Retinal pigment epithelial cell (primary cell): ENCODE measurements at regions not wholly inside any gene's neighbourhood (a gene's known extent, or its start where the extent isn't known, plus 50 kb on each side); places are given as distances from the start of the nearest gene placed in this dataset.

Experiments
- DNase-seq: peaks from one replicate; pipeline ENCODE4 v3.0.0-alpha.2; 2010; ENCODE audit warnings: low read depth
- H3K4me3 ChIP-seq: 2 replicates; pipeline ENCODE4 v1.5.1; 2011; ENCODE audit warnings: mild to moderate bottlenecking, low read length, control low read depth, moderate library complexity
- TF ChIP-seq, protein P1 (sequence below): conservative IDR thresholded peaks from 2 replicates; pipeline ENCODE4 v1.5.1; 2011; ENCODE audit warnings: low read depth, low read length, control low read depth, inconsistent platforms

- TF ChIP-seq, protein P1, sequence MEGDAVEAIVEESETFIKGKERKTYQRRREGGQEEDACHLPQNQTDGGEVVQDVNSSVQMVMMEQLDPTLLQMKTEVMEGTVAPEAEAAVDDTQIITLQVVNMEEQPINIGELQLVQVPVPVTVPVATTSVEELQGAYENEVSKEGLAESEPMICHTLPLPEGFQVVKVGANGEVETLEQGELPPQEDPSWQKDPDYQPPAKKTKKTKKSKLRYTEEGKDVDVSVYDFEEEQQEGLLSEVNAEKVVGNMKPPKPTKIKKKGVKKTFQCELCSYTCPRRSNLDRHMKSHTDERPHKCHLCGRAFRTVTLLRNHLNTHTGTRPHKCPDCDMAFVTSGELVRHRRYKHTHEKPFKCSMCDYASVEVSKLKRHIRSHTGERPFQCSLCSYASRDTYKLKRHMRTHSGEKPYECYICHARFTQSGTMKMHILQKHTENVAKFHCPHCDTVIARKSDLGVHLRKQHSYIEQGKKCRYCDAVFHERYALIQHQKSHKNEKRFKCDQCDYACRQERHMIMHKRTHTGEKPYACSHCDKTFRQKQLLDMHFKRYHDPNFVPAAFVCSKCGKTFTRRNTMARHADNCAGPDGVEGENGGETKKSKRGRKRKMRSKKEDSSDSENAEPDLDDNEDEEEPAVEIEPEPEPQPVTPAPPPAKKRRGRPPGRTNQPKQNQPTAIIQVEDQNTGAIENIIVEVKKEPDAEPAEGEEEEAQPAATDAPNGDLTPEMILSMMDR, result no peak
- DNase-seq, result no peak
- no peak overlapping the region for H3K4me3 ChIP-seq
Observed at GRCh38 chr5:38648703-38649291, 92.4 kb upstream of the LIFR start.

DNA sequence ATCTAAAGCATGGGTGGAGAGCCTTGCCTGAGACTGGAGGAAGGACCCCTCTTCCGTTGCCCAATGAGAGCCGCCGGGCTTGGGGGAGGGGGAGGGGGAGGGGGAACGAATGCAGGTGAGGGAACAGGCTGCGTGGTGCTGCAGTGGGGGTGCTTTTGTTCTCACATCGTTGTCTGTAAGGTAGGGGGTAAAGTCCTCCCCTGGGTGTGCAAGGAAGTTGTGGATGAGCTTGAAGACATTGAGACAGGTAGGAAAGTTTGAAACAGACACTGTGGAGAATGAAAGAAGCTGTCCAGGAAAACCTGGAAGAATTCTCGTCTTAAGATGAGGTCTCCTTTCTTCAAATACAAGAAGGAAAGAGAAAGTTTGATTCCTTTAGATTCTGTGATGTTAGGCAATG lies 94.1 kb upstream of the LIFR start:
- DNase-seq, result no peak
- H3K4me3 ChIP-seq, result no peak overlapping the region
- TF ChIP-seq, protein P1, result no peak

DNA sequence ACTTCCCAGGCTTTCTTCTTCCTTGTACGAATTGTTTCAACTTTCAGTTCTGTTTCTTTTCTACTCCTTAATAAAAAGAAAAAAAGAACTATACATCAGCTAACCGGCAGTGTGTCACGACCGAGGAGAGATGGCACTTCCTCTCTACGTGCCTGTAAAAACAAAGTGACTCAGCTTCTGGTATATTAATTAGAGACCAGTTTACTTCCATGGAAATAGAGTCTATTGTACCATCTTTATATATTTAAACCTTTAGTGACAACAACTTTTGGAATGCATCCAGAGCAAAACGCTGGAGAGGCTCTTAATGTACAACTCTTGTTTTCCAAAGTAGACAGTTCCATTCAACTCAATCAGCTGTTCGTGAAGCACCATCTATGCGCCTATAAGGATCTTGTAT lies 94.5 kb upstream of the LIFR start:
- DNase-seq, result no peak
- H3K4me3 ChIP-seq, result no peak overlapping the region
- TF ChIP-seq, protein P1, result no peak

DNA sequence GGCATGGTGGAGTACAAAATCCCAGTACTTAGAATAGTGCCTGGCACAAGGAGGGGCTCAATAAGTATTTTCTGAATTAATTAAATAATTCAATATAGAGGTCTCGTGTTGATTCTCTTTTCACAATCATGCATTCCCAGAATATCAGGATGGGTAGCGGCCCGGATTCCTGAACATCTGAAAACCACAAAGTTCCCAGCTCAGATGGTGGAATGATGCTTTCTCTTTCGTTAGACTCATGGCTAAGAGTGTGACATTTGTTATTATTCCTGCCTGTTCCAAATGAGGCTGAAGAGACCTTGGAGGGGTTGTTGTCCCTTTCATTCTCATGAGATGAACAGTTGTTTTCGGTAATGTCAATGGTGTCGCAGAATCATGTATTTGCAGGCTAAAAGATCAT lies 95.4 kb upstream of the LIFR start:
- H3K4me3 ChIP-seq, result no peak overlapping the region
- no peak for DNase-seq
- TF ChIP-seq, protein P1, result no peak

- TF ChIP-seq, protein P1, result no peak
- no peak overlapping the region for H3K4me3 ChIP-seq
- no peak for DNase-seq
Observed at GRCh38 chr5:38653389-38653788, 96.9 kb upstream of the LIFR start.

GRCh38 chr5:38655691-38656090 lies 99.2 kb upstream of the LIFR start:
- TF ChIP-seq, protein P1, result no peak
- no peak overlapping the region for H3K4me3 ChIP-seq
- no peak for DNase-seq

DNA sequence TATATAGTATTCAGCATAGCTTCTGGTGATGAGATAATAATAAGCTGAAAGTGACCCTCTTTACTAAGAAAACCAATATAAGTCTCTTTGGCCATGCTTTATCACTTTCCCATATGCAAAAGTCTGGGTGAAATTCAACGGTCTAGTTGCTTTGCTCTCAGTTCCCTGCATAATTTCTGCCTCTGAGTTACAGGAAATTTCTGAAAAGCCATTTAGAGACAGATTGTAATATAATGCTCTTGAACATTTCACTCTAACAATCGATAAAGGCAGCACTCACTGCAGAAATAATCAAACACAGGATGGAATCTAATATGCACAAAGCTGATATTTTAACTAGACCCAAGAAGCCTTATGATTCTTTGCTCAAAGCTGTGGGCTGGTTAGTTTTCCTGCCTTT lies 100.1 kb upstream of the LIFR start:
- TF ChIP-seq, protein P1, result no peak
- no peak overlapping the region for H3K4me3 ChIP-seq
- no peak for DNase-seq
